Endothelial cell of hepatic sinusoid (primary cell): ENCODE measurements at regions not wholly inside any gene's neighbourhood (a gene's known extent, or its start where the extent isn't known, plus 50 kb on each side); places are given as distances from the start of the nearest gene placed in this dataset.

Source experiments
- in situ Hi-C: cut with HindIII; loops from 2 replicates; pipeline ENCODE4 v1.10.0; 2017; ENCODE audit warnings: low sequenced_read_pairs

- in situ Hi-C loops: no loop called here
These were observed 60.7 kb upstream of the ZEB2 start for GRCh38 chr2:144580521-144581161.

DNA sequence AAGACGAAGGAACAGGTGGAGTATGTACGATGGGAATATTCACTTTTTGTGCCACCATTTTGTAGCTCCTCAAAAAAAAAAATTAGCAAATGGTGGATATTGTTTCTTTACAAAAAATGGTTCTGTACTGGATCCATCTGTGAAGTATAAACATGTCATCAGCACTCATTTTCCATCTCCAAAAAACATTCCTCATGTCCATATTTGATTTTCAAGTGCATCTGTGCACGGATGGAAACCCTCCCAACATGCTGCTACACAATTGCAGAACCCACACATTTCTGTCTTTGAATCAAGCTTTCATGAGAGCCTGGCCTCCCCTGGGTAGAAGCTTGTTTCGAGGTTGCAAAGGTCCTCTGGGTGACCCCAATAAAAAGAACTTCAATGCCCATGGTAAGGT is 59.6 kb upstream of the ZEB2 start:
- in situ Hi-C loops: no loop called here

DNA sequence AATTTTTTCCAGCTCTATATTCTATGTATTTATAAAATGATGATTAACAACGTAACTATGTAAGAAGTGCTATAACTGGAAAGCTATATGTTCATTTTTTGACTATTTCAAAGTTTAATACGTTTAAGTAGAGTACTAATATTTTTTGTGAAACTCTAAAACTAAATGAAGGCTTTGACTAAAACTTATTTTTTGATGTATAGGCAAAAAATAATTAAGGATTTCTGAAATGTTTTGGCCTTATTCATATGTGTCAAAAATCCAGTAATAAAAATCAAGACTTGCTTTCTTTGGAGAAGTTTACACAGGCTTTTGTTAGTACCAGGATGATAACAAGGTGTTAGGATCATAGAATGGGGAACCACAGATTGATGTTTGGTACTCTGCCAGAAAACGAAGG is 58.2 kb upstream of the ZEB2 start:
- in situ Hi-C loops: no loop called here

DNA sequence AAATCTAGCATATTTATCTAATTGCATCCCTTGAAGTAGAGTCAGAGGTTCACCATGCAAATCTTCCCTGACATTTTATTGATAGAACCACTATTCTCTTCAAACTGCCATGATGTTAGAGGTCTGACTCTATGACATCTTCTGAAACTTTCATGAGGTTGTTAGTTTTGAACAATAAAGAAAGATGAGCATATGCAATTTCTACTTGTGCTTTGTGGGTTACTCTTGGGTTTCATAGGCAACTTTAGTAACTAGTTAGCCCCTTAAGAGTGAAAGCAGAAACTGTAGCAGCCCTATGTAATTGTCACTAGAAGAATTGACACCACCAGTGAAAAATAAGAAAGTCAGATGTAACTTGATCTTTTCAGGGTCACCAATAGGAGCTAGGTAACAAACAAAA is 53.1 kb upstream of the ZEB2 start:
- in situ Hi-C loops: no loop called here

DNA sequence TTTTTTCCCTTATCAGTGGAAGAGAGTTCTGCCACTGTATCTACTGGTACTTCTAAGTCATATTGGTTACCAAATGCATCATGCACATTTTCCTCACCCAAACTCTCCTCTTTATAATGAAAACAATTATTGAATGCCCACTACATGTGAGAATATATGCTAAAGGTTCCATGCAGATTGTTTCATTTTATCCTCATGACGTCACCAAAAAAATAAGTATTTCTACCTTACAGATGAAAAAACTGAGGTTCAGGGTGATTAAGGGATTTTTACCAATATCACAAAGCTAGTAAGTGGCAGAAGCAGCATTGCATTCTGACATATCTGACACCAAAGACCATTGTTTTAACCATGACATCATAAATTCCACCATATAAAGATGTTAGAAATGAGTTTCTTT is 51.9 kb upstream of the ZEB2 start:
- in situ Hi-C loops: no loop called here

DNA sequence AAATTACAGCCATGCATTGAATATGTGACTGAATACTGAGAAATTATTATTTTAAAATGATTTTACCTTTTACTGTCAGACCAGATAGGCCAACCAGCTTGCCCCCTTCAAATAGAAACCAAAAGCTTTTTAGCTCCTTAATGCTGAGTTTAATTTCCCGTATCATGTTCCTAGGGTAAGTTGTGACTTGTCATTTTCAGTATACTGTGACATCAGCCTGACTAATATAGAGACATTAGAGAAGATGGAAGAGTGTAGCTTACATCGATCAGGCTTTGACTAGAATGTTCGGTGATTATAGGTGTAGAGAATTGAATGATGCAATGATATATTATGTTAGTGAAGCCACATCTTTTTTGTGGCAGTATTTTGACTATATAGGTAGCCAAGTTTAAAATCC is 50.6 kb upstream of the ZEB2 start:
- in situ Hi-C loops: no loop called here
